KMS-11 (cell line): ENCODE measurements at regions not wholly inside any gene's neighbourhood (a gene's known extent, or its start where the extent isn't known, plus 50 kb on each side); places are given as distances from the start of the nearest gene placed in this dataset.

ENCODE experiments used
- H2AFZ ChIP-seq: fragments of 200-600 bp; sonication (generic); 2 replicates; pipeline ENCODE4 v1.6.1; 2016; ENCODE audit warnings: antibody characterized with exemption, mixed run types, low read depth
- H3K27ac ChIP-seq: fragments of 200-600 bp; sonication (generic); 2 replicates; pipeline ENCODE4 v1.6.1; 2016; ENCODE audit warnings: mild to moderate bottlenecking, mixed run types
- H3K27me3 ChIP-seq: fragments of 200-600 bp; sonication (generic); 2 replicates; pipeline ENCODE4 v1.6.1; 2017; ENCODE audit warnings: mild to moderate bottlenecking, low read depth, mixed run types, moderate library complexity; ENCODE audit not compliant: insufficient read depth
- H3K36me3 ChIP-seq: fragments of 200-600 bp; sonication (generic); 2 replicates; pipeline ENCODE4 v1.6.1; 2017; ENCODE audit warnings: mild to moderate bottlenecking, mixed run types; ENCODE audit not compliant: insufficient read depth
- H3K4me1 ChIP-seq: fragments of 200-600 bp; sonication (generic); 2 replicates; pipeline ENCODE4 v1.6.1; 2016; ENCODE audit warnings: mild to moderate bottlenecking, low read depth, mixed run types; ENCODE audit not compliant: poor library complexity, severe bottlenecking
- H3K4me2 ChIP-seq: fragments of 200-600 bp; sonication (generic); 2 replicates; pipeline ENCODE4 v1.7.0; 2016; ENCODE audit warnings: mild to moderate bottlenecking, mixed run types
- H3K4me3 ChIP-seq: fragments of 200-600 bp; sonication (generic); IDR thresholded peaks from 2 replicates; pipeline ENCODE4 v1.6.1; 2017; ENCODE audit warnings: low read depth, low read length, mixed read lengths; ENCODE audit not compliant: insufficient read depth
- H3K79me2 ChIP-seq: fragments of 200-600 bp; sonication (generic); 2 replicates; pipeline ENCODE4 v1.6.1; 2016; ENCODE audit warnings: low read depth, mixed run types; ENCODE audit not compliant: insufficient read depth
- H3K9ac ChIP-seq: fragments of 200-600 bp; sonication (generic); 2 replicates; pipeline ENCODE4 v1.6.1; 2016; ENCODE audit warnings: mild to moderate bottlenecking, mixed run types
- H4K20me1 ChIP-seq: fragments of 200-600 bp; sonication (generic); 2 replicates; pipeline ENCODE4 v1.6.1; 2016; ENCODE audit warnings: mild to moderate bottlenecking, mixed run types; ENCODE audit not compliant: insufficient read depth
- CTCF ChIP-seq: fragments of 200-600 bp; sonication (generic); conservative IDR thresholded peaks from 2 replicates; pipeline ENCODE4 v1.6.1; 2017; ENCODE audit warnings: low read depth, mild to moderate bottlenecking, antibody characterized with exemption, low read length, moderate library complexity, mixed read lengths

- no peaks in the 10 kb centered on the region for H3K27me3 ChIP-seq
- no peak overlapping the region for H3K4me3 ChIP-seq
- no peak for TF ChIP-seq CTCF
- no peaks in the 10 kb centered on the region for H3K79me2 ChIP-seq
- H3K36me3 ChIP-seq, result no peaks in the 10 kb centered on the region
- H3K9ac ChIP-seq, result no peak overlapping the region
- H3K27ac ChIP-seq, result no peak overlapping the region
- no peaks in the 10 kb centered on the region for H3K4me1 ChIP-seq
- no peak overlapping the region for H3K4me2 ChIP-seq
- H4K20me1 ChIP-seq, result no peaks in the 10 kb centered on the region
- no peak overlapping the region for H2AFZ ChIP-seq
Measured at GRCh38 chr2:22290909-22291473, 1094.0 kb upstream of the KLHL29 start.

GRCh38 chr2:22301228-22301627, 1083.8 kb upstream of the KLHL29 start:
- Histone ChIP-seq H3K27ac (no peak overlapping the region), H3K4me1 (no peaks in the 10 kb centered on the region), H3K27me3 (no peaks in the 10 kb centered on the region), H3K9ac (no peak overlapping the region), H3K4me2 (no peak overlapping the region), H3K79me2 (no peaks in the 10 kb centered on the region), H3K36me3 (no peaks in the 10 kb centered on the region), H2AFZ (no peak overlapping the region), H3K4me3 (no peak overlapping the region), H4K20me1 (no peaks in the 10 kb centered on the region)
- no peak for TF ChIP-seq CTCF

- TF ChIP-seq CTCF, result no peak
- Histone ChIP-seq H3K27ac (no peak overlapping the region), H3K4me2 (no peak overlapping the region)
Measured at GRCh38 chr2:22326250-22326649, 1058.7 kb upstream of the KLHL29 start.

GRCh38 chr2:22329211-22330154, 1055.5 kb upstream of the KLHL29 start:
- no peaks in the 10 kb centered on the region for H3K36me3 ChIP-seq

More at GRCh38 chr2:22326250-22326649, 1058.7 kb upstream of the KLHL29 start:
- Histone ChIP-seq H3K27me3 (no peaks in the 10 kb centered on the region), H3K79me2 (no peaks in the 10 kb centered on the region), H3K9ac (no peak overlapping the region), H4K20me1 (no peaks in the 10 kb centered on the region), H3K4me3 (no peak overlapping the region), H3K36me3 (no peaks in the 10 kb centered on the region), H3K4me1 (no peaks in the 10 kb centered on the region), H2AFZ (no peak overlapping the region)

More at GRCh38 chr2:22329211-22330154, 1055.5 kb upstream of the KLHL29 start:
- Histone ChIP-seq H3K27ac (no peak overlapping the region), H3K9ac (no peak overlapping the region), H3K27me3 (no peaks in the 10 kb centered on the region), H3K4me1 (no peaks in the 10 kb centered on the region), H2AFZ (no peak overlapping the region), H3K4me3 (no peak overlapping the region), H3K79me2 (no peaks in the 10 kb centered on the region), H4K20me1 (no peaks in the 10 kb centered on the region), H3K4me2 (no peak overlapping the region)
- no peak for TF ChIP-seq CTCF
